ENCODE measurements at regions not wholly inside any gene's neighbourhood (a gene's known extent, or its start where the extent isn't known, plus 50 kb on each side); places are given as distances from the start of the nearest gene placed in this dataset.

GRCh38 chr1:59077466-59078069 lies 219.3 kb upstream of the FGGY start:
- no peak for TF ChIP-seq USF1 (IDR thresholded peaks at IDR 0.05)
- no peak for TF ChIP-seq RAD21 (IDR thresholded peaks at IDR 0.05; ENCODE audit: low read depth)

GRCh38 chr1:59078070-59078800 lies 218.7 kb upstream of the FGGY start:
- TF ChIP-seq MAX (IDR thresholded peaks at IDR 0.05) (no peak), FOXM1 (IDR thresholded peaks at IDR 0.05; ENCODE audit: borderline replicate concordance, low read depth) (no peak), USF1 (IDR thresholded peaks at IDR 0.05) (no peak), YY1 (IDR thresholded peaks at IDR 0.05; ENCODE audit: low read depth) (no peak)

GRCh38 chr1:59078866-59079265 lies 218.0 kb upstream of the FGGY start:
- TF ChIP-seq TEAD4 (IDR thresholded peaks at IDR 0.05) (no peak), TAF1 (IDR thresholded peaks at IDR 0.05; ENCODE audit: low read depth) (no peak), REST (IDR thresholded peaks at IDR 0.05; ENCODE audit: low read depth) (no peak), RAD21 (IDR thresholded peaks at IDR 0.05; ENCODE audit: low read depth) (no peak), TCF12 (IDR thresholded peaks at IDR 0.05; ENCODE audit: low read depth) (no peak), EGR1 (IDR thresholded peaks at IDR 0.05) (no peak), CEBPB (IDR thresholded peaks at IDR 0.05) (no peak), USF1 (IDR thresholded peaks at IDR 0.05) (no peak), EP300 (IDR thresholded peaks at IDR 0.05; ENCODE audit: borderline replicate concordance) (no peak), CREB1 (IDR thresholded peaks at IDR 0.05; ENCODE audit: low read depth) (no peak), YY1 (IDR thresholded peaks at IDR 0.05; ENCODE audit: low read depth) (no peak), ZBTB7A (IDR thresholded peaks at IDR 0.05; ENCODE audit: low read depth) (no peak), FOXM1 (IDR thresholded peaks at IDR 0.05; ENCODE audit: borderline replicate concordance, low read depth) (no peak), NFIC (IDR thresholded peaks at IDR 0.05) (no peak), MAX (IDR thresholded peaks at IDR 0.05) (no peak)

- TF ChIP-seq FOXM1 (IDR thresholded peaks at IDR 0.05; ENCODE audit: borderline replicate concordance, low read depth) (no peak), NFIC (IDR thresholded peaks at IDR 0.05) (no peak)
Observed at GRCh38 chr1:59079434-59080140, 217.3 kb upstream of the FGGY start.

GRCh38 chr1:59081181-59081580 lies 215.7 kb upstream of the FGGY start:
- TF ChIP-seq MAX (IDR thresholded peaks at IDR 0.05) (no peak), YY1 (IDR thresholded peaks at IDR 0.05; ENCODE audit: low read depth) (no peak), TEAD4 (IDR thresholded peaks at IDR 0.05) (no peak), RAD21 (IDR thresholded peaks at IDR 0.05; ENCODE audit: low read depth) (no peak), TAF1 (IDR thresholded peaks at IDR 0.05; ENCODE audit: low read depth) (no peak), ZBTB7A (IDR thresholded peaks at IDR 0.05; ENCODE audit: low read depth) (no peak), NFIC (IDR thresholded peaks at IDR 0.05) (no peak), EGR1 (IDR thresholded peaks at IDR 0.05) (no peak), EP300 (IDR thresholded peaks at IDR 0.05; ENCODE audit: borderline replicate concordance) (no peak)

GRCh38 chr1:59081795-59082194 lies 215.1 kb upstream of the FGGY start:
- no peak for TF ChIP-seq EP300 (IDR thresholded peaks at IDR 0.05; ENCODE audit: borderline replicate concordance)
- no peak for TF ChIP-seq USF1 (IDR thresholded peaks at IDR 0.05)
- no peak for TF ChIP-seq ZBTB7A (IDR thresholded peaks at IDR 0.05; ENCODE audit: low read depth)
- no peak for TF ChIP-seq FOXM1 (IDR thresholded peaks at IDR 0.05; ENCODE audit: borderline replicate concordance, low read depth)
- TF ChIP-seq MAX (IDR thresholded peaks at IDR 0.05), result no peak
- TF ChIP-seq YY1 (IDR thresholded peaks at IDR 0.05; ENCODE audit: low read depth), result no peak
- no peak for TF ChIP-seq TEAD4 (IDR thresholded peaks at IDR 0.05)
- no peak for TF ChIP-seq CREB1 (IDR thresholded peaks at IDR 0.05; ENCODE audit: low read depth)
- no peak for TF ChIP-seq EGR1 (IDR thresholded peaks at IDR 0.05)
- no peak for TF ChIP-seq CEBPB (IDR thresholded peaks at IDR 0.05)
- TF ChIP-seq REST (IDR thresholded peaks at IDR 0.05; ENCODE audit: low read depth), result no peak
- no peak for TF ChIP-seq TAF1 (IDR thresholded peaks at IDR 0.05; ENCODE audit: low read depth)
- TF ChIP-seq NFIC (IDR thresholded peaks at IDR 0.05), result no peak

Measured in Ishikawa (cell line).